Uterus (tissue), 2 donors: ENCODE measurements at regions not wholly inside any gene's neighbourhood (a gene's known extent, or its start where the extent isn't known, plus 50 kb on each side); places are given as distances from the start of the nearest gene placed in this dataset.

Experiments used
- CTCF ChIP-seq, 4 experiments: fragments of 200-600 bp in 2 of 4; fragments of 450-650 bp in 2 of 4; sonication (generic) in 2 of 4; IDR thresholded peaks; one replicate each; pipeline ENCODE4 v1.5.1; 2016 to 2019; ENCODE audit warnings: antibody characterized with exemption in 4 of 4, mild to moderate bottlenecking in 2 of 4, moderate library complexity in 1 of 4
- POLR2A ChIP-seq, 2 donors: fragments of 450-650 bp; IDR thresholded peaks; one replicate each; pipeline ENCODE4 v1.6.1; 2016; ENCODE audit warnings: antibody characterized with exemption in 2 of 2, mild to moderate bottlenecking in 1 of 2, moderate library complexity in 1 of 2

GRCh38 chr12:125377093-125377492 is 311.9 kb downstream of the AACS start:
- TF ChIP-seq POLR2A (IDR thresholded peaks at IDR 0.05), result no peak
- no peak for TF ChIP-seq CTCF (IDR thresholded peaks at IDR 0.05)
